ENCODE measurements at regions not wholly inside any gene's neighbourhood (a gene's known extent, or its start where the extent isn't known, plus 50 kb on each side); places are given as distances from the start of the nearest gene placed in this dataset.

DNA sequence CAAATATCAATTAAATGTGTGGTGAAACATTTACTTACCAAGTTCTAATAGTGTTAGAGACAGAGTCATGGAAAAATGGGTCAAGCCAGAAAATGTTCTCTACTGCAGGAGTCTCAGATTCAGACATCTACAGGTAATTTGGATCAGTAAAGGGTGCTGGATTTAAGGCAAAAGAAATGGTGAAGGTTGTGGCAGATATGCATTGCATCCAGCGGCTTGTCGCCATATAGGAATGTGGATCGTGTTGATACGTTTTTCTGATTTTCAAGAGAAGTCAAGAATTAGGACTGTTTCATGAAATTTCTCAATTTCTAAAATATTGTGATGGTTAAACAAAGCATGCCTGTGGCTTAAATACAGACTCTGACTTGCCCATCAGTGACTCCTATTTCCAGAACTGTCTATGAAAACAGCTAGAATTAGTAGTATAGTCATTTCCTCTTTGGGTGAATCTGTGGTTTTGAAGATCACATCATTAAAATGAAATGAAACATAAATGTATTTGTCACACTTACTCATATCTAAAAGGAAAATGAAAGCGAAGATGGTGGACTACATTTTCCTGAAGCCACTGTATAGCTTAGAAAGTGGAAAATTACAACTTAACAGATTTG, 110.1 kb upstream of the VEGFC start:
- peak; percentile 88 to 89 for DNase-seq (ENCODE audit: low read depth in 2 of 2)

DNA sequence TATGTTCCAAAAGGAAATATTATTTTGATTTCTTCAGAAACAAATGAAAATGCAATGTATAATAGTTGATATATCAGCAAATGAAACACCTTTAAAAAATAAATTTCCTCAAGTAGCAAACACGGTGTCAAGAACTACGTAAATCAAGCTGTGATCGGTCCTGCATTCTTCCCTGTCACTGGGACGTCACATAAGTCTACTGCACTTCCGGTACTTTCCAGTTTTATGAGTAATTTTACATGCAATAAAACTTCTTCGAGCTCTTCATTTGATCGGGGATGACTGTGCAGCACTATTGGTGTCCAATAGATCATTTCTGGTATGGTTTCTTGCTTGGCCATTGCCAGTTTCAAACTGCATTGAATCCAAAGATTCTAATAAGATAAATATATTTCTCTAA, 114.0 kb upstream of the VEGFC start:
- no peak for DNase-seq (ENCODE audit: low read depth in 2 of 2)

DNA sequence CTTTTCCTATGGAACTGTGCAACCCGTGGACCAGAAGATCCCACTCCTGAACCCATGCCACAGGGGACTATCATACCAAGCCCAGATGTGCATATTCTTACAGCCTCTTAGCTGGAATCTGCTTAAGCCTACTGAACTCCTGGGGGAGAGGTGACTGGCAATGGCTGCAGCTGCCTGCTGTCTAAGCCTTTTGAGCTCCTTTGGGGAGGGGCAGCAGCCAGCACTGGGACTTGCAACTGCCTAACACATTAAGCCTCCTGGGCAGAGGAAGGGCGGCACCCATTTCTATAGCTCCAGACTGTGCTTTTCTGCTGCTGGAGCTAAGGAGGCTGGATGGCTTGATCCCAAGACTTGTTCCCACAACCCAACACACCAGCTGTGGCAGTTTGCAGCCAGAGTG, 117.9 kb upstream of the VEGFC start:
- no peak for DNase-seq (ENCODE audit: low read depth in 2 of 2)

DNA sequence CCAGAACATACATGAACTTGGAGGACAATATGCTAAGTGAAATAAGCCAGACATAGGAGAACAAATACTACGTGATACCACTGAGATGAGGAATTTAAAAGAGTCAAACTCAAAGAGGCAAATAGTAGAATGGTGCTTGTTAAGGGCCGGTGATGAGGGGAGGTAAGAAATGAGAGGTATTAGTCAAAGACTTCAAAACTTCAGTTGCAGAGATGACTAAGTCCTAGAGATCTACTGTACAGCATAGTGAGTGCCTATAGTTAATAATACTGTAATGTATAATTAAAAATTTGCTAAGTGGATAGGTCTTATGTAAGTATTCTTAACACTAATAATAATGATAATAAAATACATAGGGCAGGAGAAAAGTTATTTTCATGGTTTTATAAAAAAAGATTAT, 126.9 kb upstream of the VEGFC start:
- DNase-seq (ENCODE audit: low read depth in 2 of 2), result no peak

DNA sequence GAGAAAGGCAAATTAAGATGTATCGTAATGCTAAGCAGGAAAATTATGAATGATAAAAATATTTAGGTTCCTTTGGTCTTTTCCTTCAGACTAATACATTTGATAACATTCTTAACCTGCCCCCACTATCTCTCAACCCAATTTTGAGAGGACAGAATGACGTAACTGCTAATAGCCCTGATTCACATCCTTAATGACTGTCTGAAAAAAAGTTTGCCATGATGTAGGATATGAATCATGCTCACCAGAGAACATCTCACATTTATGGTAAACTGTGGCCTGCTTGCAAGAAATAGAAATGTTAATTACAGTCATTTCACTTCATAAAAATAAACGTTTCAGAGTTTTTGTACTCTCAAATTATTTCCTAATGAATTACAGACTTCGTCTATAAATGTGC, 128.0 kb upstream of the VEGFC start:
- peak; percentile 49 for DNase-seq (ENCODE audit: low read depth in 2 of 2)

DNA sequence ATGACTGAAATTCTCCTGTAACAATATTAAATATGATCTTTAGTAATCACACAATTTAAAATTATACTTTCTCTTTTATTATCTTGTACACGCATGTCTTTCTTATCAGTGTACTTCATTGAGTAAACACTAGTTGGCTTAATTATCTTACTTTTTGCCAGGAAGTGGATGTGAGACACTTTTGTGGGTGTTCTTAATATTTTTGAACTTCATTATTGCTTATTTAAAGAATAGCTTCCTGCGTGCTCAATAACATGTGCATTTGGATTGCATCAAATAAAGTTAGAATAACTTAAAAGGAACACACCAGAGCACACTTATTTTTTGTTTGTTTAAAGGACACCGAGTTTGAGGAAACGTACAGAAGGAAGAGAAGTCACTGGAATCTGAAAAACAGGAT, 128.5 kb upstream of the VEGFC start:
- DNase-seq (ENCODE audit: low read depth in 2 of 2), result no peak

DNA sequence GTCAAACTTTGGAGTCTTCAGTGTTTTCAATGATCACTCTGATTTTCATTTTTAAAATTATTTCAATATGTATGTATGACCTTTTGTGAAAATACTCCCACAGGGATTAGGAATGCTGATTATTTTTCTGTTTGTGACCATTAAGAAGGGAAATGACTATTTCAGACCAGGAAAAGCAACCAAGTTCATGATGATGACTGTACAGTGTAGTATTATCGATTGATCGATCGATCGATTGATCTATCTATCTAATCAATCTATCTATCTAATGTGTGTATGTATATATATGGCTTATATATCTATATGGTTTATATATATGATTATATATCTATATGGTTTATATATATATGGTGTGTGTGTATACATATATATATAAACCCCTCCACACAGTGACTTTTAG, 131.5 kb upstream of the VEGFC start:
- DNase-seq (ENCODE audit: low read depth in 2 of 2), result no peak

DNA sequence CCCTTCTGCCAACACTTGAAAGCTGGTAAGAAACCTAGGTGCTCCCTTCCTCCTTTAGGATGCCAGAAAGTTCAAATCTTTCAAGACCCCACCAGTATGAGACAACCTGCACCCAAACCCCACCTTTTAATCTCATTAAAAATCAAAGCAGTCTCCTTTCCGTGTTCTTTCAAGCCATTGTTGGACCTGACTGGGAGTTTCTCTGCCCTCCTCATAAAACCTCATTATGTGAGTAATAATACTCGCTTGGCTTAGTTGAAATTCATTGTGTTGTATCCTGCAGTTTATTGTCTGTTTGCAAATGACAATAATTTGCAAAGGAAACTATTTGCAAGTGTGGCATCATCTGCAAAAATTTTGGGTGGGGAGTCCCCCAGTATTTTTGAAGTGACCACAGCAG, 133.2 kb upstream of the VEGFC start:
- DNase-seq (ENCODE audit: low read depth in 2 of 2), result no peak

DNA sequence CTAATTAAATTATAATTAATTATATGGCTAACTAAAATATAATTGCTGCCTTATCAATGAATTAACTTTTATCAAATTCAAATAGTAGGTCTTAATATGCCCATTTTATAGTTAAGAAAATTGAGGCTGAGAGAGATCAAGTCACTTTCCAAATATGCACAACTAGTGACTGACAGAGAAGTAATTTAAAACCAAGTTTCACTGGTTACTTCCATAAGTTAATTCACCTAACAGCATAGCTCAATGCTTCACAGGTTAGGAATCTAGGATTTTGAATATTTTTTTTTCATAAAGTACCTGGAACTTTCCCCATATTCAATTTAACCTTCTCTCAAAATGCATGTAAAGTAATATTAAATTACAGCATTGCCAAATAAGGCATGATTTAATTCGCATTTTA, 134.4 kb upstream of the VEGFC start:
- no peak for DNase-seq (ENCODE audit: low read depth in 2 of 2)

DNA sequence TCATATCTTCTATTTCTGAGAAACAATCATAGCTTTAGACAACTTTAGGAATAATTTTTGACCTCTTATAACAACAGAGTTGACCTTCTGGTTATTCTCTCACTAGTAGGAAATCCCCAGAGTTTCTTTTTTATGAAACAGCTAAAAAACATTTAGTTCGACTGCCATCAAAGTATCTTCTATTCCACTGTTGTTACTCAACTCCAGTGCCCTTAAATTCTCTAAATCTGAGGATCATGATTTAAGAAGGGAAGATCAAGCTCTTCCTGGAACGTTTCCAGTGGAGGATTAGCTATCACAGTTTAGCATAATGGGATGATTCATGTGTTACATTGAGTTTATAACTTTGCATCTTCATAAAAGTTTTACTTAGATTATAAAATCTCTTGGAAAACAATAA, 134.9 kb upstream of the VEGFC start:
- DNase-seq (ENCODE audit: low read depth in 2 of 2), result peak; percentile 83 to 87

DNA sequence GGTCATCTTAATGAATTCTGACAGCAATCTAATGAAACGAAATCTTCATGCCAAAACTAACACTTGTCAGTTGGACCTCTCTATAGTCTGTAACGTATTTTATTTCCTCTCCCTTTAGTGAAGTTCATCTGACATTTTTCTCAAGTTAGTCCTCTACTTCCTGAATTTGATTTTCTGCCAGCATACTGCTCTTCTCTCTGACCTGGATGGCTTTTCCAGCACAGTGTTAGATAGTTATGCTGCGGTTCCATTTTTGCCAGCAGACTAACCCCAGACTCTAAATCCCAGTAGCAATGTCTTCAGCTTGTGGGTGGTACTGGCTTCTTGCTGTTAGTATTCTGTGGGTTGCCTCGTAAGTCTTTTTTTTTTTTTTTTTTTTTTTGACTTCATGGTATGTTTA, 146.7 kb upstream of the VEGFC start:
- DNase-seq (ENCODE audit: low read depth in 2 of 2), result peak; percentile 28 to 43

DNA sequence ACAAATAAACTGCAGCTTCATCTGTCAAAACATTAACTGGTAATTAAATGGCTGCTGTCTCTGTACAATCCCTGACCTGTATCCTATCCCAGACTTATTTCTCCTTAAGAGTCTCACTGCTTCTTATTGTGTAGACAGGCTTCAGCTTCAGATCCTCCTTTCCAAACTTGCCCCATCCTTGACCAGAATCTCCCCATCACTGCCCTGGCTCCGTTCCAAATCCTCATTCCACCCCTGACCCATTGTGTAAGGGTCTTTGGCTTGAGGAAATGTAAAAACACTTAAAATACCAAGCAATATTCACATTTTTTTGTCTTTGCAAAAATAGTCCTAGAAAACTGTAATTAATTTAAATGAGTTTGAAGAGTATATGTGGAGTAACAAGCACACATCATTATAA, 152.6 kb upstream of the VEGFC start:
- DNase-seq (ENCODE audit: low read depth in 2 of 2), result no peak

DNA sequence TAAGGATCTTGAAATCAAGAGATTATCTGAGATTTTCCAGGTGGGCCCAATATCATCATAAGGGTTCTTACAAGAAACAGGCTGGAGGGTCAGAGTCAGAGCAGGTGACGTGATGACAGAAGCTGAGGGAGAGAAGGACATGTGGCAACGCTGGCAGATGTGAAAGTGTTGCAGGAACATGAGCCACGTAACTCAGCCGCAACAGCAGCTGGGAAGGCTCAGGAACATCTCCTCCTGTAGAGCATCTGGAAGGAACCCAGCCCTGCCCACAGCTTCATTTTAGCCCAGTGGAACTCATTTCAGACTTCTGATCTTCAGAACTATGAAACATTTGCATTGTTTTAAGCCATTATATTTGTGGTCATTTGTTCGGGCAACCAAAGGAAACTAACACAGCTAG, 156.3 kb upstream of the VEGFC start:
- DNase-seq (ENCODE audit: low read depth in 2 of 2), result no peak

DNA sequence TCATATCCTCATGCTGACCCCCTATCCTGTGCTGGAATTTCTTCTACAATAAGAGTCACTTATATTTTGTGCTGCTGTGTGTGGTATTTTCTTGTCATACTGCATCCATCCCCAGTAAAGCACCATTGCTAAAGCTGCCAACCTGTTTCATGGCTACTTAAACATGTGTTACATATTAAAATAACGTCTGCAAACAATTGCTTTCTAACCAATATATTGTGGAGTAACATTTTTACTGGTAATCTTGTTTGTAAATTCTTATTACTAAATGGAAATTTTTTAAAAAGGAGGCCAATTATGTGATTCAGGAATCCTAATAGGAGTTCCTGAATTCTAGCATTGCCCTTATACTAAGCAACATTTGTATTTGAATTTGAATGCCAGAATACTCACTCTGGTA, 160.3 kb upstream of the VEGFC start:
- no peak for DNase-seq (ENCODE audit: low read depth in 2 of 2)

DNA sequence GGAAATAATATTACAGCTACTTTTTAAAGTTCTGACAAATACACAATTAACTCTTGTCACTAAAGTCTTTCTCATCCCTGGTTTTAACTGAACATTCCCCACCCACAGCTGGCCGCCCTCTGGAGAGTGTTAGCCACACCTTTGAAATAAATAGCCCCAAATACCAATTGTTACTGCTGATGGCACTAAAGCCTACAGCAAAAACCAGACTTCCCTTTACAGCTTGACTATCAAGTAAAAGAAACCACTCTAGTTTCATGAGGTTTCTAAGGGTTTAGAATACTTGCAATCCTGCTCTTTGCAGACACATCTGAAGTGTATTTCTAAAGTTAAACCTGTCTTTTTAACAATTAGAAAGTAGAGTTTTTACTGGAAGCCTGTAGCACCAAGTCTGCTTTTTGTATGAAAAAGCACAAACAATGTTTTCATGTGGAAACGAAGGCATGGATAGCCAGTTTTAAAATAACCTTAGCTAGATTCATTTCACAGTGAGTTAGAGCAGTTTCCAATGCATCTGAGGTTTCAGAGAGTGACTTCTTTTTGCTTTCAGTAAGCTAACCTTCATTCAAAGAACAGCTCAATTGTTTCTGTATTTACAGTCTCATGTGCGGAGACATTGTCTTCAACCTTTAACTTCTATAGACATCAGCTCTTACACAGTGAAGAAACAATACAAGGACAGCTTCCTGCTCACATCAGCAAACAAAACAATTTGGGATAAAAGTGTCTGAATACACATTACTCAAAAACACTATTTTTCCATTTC, 164.8 kb upstream of the VEGFC start:
- no peak for DNase-seq (ENCODE audit: low read depth in 2 of 2)

DNA sequence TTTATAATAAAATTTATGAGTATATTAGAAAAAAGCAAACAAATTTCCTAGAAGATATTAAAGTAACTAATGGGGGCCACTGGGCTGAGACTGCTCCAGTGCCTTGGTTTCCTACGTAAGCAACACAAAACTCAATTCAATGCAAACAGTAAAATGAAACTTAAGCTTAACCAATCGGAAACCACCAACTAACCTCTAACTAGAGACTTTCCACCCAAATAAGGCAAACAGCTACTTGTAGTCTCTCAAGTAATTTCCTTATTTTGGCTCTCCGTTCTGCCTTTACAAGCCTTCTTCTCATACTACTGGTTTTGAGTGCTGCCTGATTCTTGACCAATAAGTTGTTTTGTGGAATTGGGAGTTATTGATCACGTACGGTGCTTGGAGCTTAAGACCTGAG, 167.3 kb upstream of the VEGFC start:
- DNase-seq (ENCODE audit: low read depth in 2 of 2), result no peak

DNA sequence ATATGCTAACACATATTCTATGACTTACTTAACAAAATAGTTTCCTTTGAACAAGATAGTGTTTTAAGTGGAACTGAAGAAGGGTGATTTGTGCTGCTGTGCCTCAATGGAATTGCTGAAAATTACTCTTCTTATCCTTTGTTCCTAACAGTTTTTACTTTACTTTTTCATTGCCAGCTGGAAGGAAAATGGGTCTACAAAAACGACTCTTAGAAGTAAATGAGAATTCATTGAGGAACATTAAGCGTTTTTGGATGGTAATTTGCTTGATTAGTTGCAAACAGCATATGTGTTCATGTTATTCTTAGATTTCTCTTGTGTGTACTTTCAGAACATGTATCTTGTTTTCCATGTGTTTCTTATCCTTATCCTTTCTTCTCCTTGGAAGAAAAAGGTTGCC, 170.4 kb upstream of the VEGFC start:
- DNase-seq (ENCODE audit: low read depth in 2 of 2), result no peak

DNA sequence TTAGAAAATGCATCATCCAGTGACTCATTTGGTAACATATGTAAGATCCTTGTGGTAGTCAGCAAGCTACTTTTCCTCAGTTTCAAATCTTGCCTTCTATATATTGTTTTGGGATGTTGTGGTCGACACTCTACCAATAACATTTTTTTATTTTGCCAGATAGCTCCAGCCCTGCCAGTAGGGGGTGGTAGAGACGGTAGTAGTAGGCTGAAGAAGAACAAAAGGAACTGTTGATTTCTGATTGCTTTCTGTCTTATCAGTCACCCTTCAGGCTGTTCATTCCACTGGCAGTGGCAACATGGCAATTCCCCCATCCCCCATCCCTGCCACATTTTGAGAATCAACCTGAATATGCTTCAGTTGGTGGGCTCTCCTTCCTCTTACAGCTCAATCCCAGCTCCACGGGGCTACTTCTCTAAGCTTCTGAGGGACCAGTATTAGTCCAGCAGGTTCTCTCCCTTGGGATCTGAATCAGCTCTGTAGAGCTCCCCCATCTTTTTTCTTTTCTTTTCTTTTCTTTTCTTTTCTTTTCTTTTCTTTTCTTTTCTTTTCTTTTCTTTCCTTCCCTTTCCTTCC, 171.5 kb upstream of the VEGFC start:
- DNase-seq (ENCODE audit: low read depth in 2 of 2), result no peak

DNA sequence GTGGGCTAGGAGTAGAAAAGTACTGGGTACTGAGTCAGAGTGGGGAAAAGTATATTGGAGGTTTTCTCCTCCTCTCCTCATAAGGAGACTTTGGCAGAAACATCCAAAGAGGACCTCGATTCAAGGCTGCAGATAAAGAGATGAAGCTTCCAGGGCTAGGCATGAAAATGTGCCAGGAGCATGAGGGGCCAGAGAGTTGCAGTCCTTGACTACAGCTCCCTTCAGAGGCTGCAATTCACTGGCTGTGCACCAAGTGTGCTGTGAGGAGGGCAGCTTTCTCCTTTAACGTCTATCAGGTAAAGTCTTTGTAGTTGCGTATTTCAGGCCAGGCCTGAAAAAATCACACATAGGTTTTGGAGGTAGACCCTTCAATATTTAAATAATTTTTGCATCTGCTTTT, 174.9 kb upstream of the VEGFC start:
- DNase-seq (ENCODE audit: low read depth in 2 of 2), result no peak

DNA sequence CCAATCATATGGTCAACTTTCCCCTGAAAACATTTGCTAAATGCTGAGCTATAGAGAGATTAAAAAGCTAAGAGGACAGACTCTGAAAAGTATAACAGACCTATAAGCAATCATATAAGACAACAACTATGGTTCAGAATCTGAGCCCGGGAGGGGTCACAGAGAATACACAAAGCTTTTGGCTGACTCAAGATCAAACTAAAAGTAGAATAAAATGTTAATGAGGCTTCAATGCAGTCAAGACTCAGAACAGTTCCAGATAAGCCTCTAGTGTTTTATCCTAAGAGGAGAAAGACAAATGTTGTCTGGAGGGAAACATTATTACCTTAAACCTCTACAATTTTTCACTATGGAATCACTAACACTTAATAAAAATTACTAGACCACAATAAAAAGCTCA, 175.4 kb upstream of the VEGFC start:
- no peak for DNase-seq (ENCODE audit: low read depth in 2 of 2)

DNA sequence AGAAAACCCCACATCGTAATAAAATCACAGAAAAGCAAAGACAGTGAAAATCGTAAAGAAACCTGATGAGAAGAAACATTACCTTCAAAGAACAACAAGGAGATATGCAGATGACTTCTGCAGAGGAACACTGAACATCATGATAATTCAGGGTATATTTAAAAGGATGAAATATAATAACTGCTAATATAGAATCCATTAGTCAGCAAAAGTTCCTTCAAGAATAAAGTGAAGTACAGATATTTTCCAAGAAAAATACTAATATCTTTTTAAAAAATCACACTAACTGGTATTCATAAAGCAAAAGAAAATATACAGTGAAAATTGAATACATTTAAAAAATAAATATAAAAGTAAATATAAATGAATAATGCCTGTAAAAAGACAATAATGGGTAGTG, 176.3 kb upstream of the VEGFC start:
- DNase-seq (ENCODE audit: low read depth in 2 of 2), result no peak

DNA sequence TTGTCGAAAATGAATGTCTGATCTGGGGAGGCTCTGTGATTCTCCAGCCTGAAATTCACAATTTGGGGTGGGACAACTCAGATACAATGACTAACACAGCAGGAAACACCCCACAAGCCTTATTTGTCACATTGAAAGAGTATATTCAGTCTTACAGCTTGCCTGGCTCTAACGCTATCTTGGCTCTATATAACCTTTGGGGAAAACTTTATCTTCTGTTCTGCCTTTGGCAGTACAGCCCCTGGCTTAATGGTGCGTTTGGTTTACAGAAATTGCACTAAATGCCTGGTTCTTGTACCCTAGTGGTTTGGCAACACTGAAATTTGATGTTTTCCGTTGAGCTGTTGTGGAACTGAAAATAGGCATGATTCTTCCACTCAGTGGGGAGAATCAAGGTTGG, 178.1 kb upstream of the VEGFC start:
- DNase-seq (ENCODE audit: low read depth in 2 of 2), result no peak

DNA sequence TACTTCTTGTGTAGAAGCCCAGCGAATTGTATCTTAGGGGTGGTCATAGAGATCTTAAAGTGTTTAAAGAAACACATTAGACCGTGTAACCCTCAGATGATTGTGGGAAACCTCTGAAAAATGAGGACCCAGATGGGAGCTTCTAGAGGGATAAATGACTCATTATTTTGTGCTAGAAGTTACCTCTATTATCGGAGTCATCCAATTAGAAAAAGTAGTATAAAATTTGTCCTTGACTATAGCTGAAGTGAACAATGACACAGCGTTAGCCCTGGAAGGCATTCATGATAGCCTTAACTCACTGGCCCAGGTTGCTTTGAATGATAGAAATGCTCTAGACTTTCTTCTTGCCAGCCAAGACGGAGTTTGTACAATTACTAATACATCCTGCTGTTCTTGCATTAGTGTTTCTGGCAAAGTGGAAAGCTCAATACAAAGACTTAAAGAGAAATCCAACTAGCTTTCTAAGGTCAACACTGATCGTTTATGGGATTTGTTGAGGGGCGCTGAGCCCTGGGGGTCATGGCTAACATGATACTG, 178.9 kb upstream of the VEGFC start:
- no peak for DNase-seq (ENCODE audit: low read depth in 2 of 2)
